ENCODE measurements at regions not wholly inside any gene's neighbourhood (a gene's known extent, or its start where the extent isn't known, plus 50 kb on each side); places are given as distances from the start of the nearest gene placed in this dataset.

GRCh38 chr15:93244696-93245660 lies 156.0 kb upstream of the RGMA start:
- no peak for DNase-seq (ENCODE audit: low spot score)

GRCh38 chr15:93243573-93243972 lies 154.6 kb upstream of the RGMA start:
- no peak for DNase-seq (ENCODE audit: low spot score)

GRCh38 chr15:93241696-93242585 lies 152.9 kb upstream of the RGMA start:
- no peak for DNase-seq (ENCODE audit: low spot score)

GRCh38 chr15:93239993-93240392 lies 151.0 kb upstream of the RGMA start:
- DNase-seq (ENCODE audit: low spot score), result no peak

- no peak for DNase-seq (ENCODE audit: low spot score)
Observed at GRCh38 chr15:93239591-93239990, 150.6 kb upstream of the RGMA start.

GRCh38 chr15:93238641-93239040 lies 149.6 kb upstream of the RGMA start:
- no peak for DNase-seq (ENCODE audit: low spot score)

GRCh38 chr15:93235926-93236780 lies 147.1 kb upstream of the RGMA start:
- DNase-seq (ENCODE audit: low spot score), result no peak

- DNase-seq (ENCODE audit: low spot score), result no peak
Observed at GRCh38 chr15:93235269-93235668, 146.3 kb upstream of the RGMA start.

- DNase-seq (ENCODE audit: low spot score), result no peak
Observed at GRCh38 chr15:93233710-93234109, 144.7 kb upstream of the RGMA start.

- no peak for DNase-seq (ENCODE audit: low spot score)
Observed at GRCh38 chr15:93232845-93233244, 143.8 kb upstream of the RGMA start.

GRCh38 chr15:93231994-93232393 lies 143.0 kb upstream of the RGMA start:
- no peak for DNase-seq (ENCODE audit: low spot score)

GRCh38 chr15:93231261-93231925 lies 142.4 kb upstream of the RGMA start:
- DNase-seq (ENCODE audit: low spot score), result no peak

GRCh38 chr15:93228546-93228945 lies 139.5 kb upstream of the RGMA start:
- DNase-seq (ENCODE audit: low spot score), result no peak

- DNase-seq (ENCODE audit: low spot score), result no peak
Observed at GRCh38 chr15:93223803-93224202, 134.8 kb upstream of the RGMA start.

- DNase-seq (ENCODE audit: low spot score), result no peak
Observed at GRCh38 chr15:93221759-93222158, 132.7 kb upstream of the RGMA start.

- no peak for DNase-seq (ENCODE audit: low spot score)
Observed at GRCh38 chr15:93219859-93220420, 130.9 kb upstream of the RGMA start.

- no peak for DNase-seq (ENCODE audit: low spot score)
Observed at GRCh38 chr15:93217343-93217742, 128.3 kb upstream of the RGMA start.

GRCh38 chr15:93214106-93214505 lies 125.1 kb upstream of the RGMA start:
- no peak for DNase-seq (ENCODE audit: low spot score)

GRCh38 chr15:93213281-93213680 lies 124.3 kb upstream of the RGMA start:
- DNase-seq (ENCODE audit: low spot score), result no peak

- no peak for DNase-seq (ENCODE audit: low spot score)
Observed at GRCh38 chr15:93212578-93212977, 123.6 kb upstream of the RGMA start.

Data from mesenteric fat pad (tissue), 1 donor.